ENCODE measurements at regions not wholly inside any gene's neighbourhood (a gene's known extent, or its start where the extent isn't known, plus 50 kb on each side); places are given as distances from the start of the nearest gene placed in this dataset.

DNA sequence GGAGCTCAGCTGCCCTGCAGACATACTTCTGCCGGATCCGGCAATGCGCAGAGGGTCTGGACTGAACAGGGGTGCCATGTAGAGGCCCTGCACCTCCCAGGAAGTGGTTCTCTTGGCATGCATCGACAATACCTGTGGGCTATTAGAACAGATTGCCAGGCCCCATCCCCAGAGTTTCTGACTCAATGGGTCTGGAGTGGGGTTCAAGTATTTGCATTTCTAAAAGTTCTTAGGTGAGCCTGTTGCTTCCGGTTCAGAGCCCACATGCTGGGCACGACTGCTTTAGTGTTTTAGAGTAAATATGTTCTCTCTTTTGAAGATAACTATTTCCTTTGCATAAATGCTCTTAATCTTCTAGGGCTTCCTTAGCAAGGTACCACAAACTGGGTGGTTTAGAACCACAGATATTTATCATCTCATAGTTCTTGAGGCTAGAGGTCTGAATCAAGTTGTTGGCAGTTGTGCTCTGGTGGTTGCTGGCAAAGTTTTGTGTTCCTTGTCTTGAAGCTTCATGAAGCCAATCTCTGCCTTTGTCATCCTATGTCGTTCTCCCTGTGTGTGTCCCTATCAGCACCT lies 435.5 kb downstream of the TCERG1L start:
- Mint-ChIP-seq H3K36me3 (ENCODE audit: insufficient read depth in 1 of 3, low read depth in 3 of 3) (no peaks in the 10 kb centered on the region; a peak in 1 of 7 replicates), H3K9me3 (no peaks in the 10 kb centered on the region), H3K4me3 (no peak overlapping the region), H3K27ac (no peak overlapping the region), H3K27me3 (ENCODE audit: low read depth) (peaks cover 6% of the 10 kb centered on the region; the same call in 1 of the 2 replicates), H3K4me1 (peaks cover 3% of the 10 kb centered on the region in 2 experiments; a peak in 1 of 4 replicates)
- no peak overlapping the region for H3K18ac ChIP-seq (ENCODE audit: insufficient read length, low read depth, low read length)
- no peak overlapping the region for H2BK120ac ChIP-seq (ENCODE audit: low read depth, low read length, poor library complexity, severe bottlenecking)
- H2BK20ac ChIP-seq (ENCODE audit: low read depth, low read length, poor library complexity, severe bottlenecking): no peak overlapping the region
- no peak overlapping the region for H3K14ac ChIP-seq (ENCODE audit: insufficient read depth, low read length)
- no peak for DNase-seq
- no peak overlapping the region for H2BK5ac ChIP-seq (ENCODE audit: insufficient read length, low read length)
- WGBS (ENCODE audit: extremely low coverage, insufficient read length, low lambda C conversion rate): no CpG with 5 or more reads among the region's 7 CpGs
- H3K23ac ChIP-seq (ENCODE audit: insufficient read length, low read depth, low read length): no peak overlapping the region
- H3K27ac ChIP-seq (ENCODE audit: insufficient read length, low read depth, low read length): no peak overlapping the region
- no peak overlapping the region for H3K4ac ChIP-seq (ENCODE audit: low read depth, low read length)
- no peak overlapping the region for H4K8ac ChIP-seq (replicated peaks; ENCODE audit: insufficient read length, low read depth, low read length)
- H3K9me3 ChIP-seq (ENCODE audit: control insufficient read depth, low read depth, low read length): no peaks in the 10 kb centered on the region
- H3K79me1 ChIP-seq (ENCODE audit: insufficient read depth, low read depth, low read length, poor library complexity, severe bottlenecking): no peaks in the 10 kb centered on the region
- H3K27me3 ChIP-seq (ENCODE audit: insufficient read depth, low read length): no peaks in the 10 kb centered on the region; the same call in 1 of the 2 replicates
- H2AFZ ChIP-seq (ENCODE audit: low read length): no peak overlapping the region
- no peak overlapping the region for H2BK15ac ChIP-seq (ENCODE audit: low read depth, low read length)
- H2AK5ac ChIP-seq (ENCODE audit: insufficient read length, low read length): no peak overlapping the region
- H2BK12ac ChIP-seq (ENCODE audit: insufficient read length, low read depth, low read length): no peak overlapping the region
- TF ChIP-seq, protein P1, sequence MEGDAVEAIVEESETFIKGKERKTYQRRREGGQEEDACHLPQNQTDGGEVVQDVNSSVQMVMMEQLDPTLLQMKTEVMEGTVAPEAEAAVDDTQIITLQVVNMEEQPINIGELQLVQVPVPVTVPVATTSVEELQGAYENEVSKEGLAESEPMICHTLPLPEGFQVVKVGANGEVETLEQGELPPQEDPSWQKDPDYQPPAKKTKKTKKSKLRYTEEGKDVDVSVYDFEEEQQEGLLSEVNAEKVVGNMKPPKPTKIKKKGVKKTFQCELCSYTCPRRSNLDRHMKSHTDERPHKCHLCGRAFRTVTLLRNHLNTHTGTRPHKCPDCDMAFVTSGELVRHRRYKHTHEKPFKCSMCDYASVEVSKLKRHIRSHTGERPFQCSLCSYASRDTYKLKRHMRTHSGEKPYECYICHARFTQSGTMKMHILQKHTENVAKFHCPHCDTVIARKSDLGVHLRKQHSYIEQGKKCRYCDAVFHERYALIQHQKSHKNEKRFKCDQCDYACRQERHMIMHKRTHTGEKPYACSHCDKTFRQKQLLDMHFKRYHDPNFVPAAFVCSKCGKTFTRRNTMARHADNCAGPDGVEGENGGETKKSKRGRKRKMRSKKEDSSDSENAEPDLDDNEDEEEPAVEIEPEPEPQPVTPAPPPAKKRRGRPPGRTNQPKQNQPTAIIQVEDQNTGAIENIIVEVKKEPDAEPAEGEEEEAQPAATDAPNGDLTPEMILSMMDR (conservative IDR thresholded peaks at IDR 0.05): no peak
- H4K20me1 ChIP-seq (ENCODE audit: control insufficient read depth, insufficient read depth, insufficient read length): no peaks in the 10 kb centered on the region
- H3K79me2 ChIP-seq (ENCODE audit: insufficient read depth, low read length): no peaks in the 10 kb centered on the region
- H3K9ac ChIP-seq (ENCODE audit: extremely low read depth, insufficient read length, low read length): no peak overlapping the region
- H3K4me1 ChIP-seq (ENCODE audit: insufficient read depth, low read length): no peaks in the 10 kb centered on the region
- no peak overlapping the region for H4K91ac ChIP-seq (ENCODE audit: insufficient read length, low read depth, low read length)
- H3T11ph ChIP-seq (ENCODE audit: low read length): no peak overlapping the region
- H3K56ac ChIP-seq (ENCODE audit: insufficient read length, low read depth, low read length): no peak overlapping the region
- H3K23me2 ChIP-seq (ENCODE audit: insufficient read length, low read depth, low read length, poor library complexity, severe bottlenecking): no peaks in the 10 kb centered on the region
- H4K5ac ChIP-seq (ENCODE audit: insufficient read length, low read depth, low read length): no peak overlapping the region
- no peak overlapping the region for H3K4me2 ChIP-seq (ENCODE audit: insufficient read depth, insufficient read length, low read length)

Data from H9 (cell line).